ENCODE measurements at regions not wholly inside any gene's neighbourhood (a gene's known extent, or its start where the extent isn't known, plus 50 kb on each side); places are given as distances from the start of the nearest gene placed in this dataset.
"Not testable (repeated sequence)": the region's sequence is repeated elsewhere in the genome, so short reads cannot be mapped to it uniquely, and the experiment has no call there.

DNA sequence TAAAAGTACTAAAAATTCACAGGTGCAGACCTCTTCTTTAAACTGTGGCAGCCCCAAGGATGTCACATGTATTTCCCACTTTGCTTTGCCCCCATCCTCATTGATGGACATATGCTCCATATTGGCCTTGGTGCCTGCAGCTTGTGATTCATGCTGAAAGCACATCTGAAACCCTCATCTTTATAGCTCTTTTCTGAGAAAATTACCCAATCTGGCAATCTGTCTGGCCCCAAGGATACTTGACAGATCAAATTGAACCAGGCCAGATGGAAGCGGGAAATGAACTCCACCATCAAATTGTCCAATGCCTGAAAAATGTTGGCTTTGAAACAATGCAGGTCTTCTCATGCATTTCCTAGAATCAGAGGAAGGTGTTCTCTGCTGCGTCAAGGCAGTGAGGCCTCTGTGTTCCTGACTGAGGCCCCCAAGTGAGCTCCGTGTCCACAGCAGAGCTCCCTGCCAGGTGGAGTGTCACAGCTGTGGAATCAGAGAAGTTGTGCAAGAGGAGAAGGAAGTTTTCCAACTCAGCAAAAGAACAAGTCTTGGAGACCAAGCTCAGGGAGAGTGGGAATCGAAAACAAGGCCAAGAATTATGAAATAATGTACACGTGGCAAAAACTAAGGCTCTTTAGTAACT lies 323.7 kb downstream of the PLPP3 start:
- Histone ChIP-seq H3K4me3 (ENCODE audit: low read length) (no peak overlapping the region), H3K4me1 (ENCODE audit: control insufficient read depth, insufficient read depth, low read length) (peaks cover 7% of the 10 kb centered on the region), H3K4me2 (ENCODE audit: low read length) (no peak overlapping the region), H3K36me3 (ENCODE audit: insufficient read depth, low read length) (no peaks in the 10 kb centered on the region), H3K9me3 (replicated peaks; ENCODE audit: low read length) (no peaks in the 10 kb centered on the region), H3K9ac (ENCODE audit: low read depth, low read length) (no peak overlapping the region), H3K27me3 (ENCODE audit: control insufficient read depth, insufficient read depth, low read length) (no peaks in the 10 kb centered on the region)

DNA sequence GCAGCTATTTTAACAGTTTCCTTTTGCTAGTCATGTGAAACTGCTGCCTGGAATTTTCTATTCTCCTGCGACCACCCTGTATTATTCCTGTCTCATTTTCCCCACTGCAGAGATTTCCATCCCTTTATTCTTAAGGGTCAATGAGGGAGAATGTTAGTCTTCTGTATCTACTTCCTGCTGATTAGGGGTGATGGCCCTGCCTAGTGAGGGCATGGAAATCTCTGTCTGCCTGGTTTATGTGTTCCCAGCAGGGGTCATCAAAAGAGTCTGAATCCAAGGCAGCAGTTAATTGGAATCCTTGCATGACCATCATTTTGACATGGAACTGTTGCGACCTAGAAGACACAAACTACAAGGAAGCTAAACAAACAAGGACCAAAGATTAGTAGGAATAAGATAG lies 325.2 kb downstream of the PLPP3 start:
- H3K4me1 ChIP-seq (ENCODE audit: control insufficient read depth, insufficient read depth, low read length), result peaks cover 7% of the 10 kb centered on the region
- no peak overlapping the region for H3K9ac ChIP-seq (ENCODE audit: low read depth, low read length)
- no peaks in the 10 kb centered on the region for H3K9me3 ChIP-seq (replicated peaks; ENCODE audit: low read length)
- no peak overlapping the region for H3K4me3 ChIP-seq (ENCODE audit: low read length)
- no peaks in the 10 kb centered on the region for H3K36me3 ChIP-seq (ENCODE audit: insufficient read depth, low read length)
- H3K4me2 ChIP-seq (ENCODE audit: low read length), result no peak overlapping the region
- no peaks in the 10 kb centered on the region for H3K27me3 ChIP-seq (ENCODE audit: control insufficient read depth, insufficient read depth, low read length)

DNA sequence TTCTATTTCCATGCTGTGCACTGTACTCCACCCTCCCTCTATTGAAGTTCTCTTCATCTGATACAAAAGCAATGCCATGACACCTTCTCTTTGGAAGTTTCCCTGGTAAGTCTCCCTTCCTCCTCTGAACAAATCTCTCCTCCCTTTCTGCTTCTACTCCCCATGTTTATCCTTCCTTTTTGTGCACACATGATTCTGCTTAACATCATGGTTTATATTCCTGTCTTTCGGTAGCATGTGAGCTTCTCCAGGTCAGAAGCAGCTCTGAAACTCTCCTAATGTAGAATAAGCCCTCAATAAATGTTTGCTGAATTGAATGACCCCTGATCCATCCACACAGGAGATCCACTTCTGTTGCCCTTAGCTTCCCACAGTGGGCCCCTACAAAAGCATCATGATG lies 328.6 kb downstream of the PLPP3 start:
- Histone ChIP-seq H3K9me3 (replicated peaks; ENCODE audit: low read length) (no peaks in the 10 kb centered on the region), H3K27me3 (ENCODE audit: control insufficient read depth, insufficient read depth, low read length) (no peaks in the 10 kb centered on the region), H3K4me2 (ENCODE audit: low read length) (no peak overlapping the region), H3K4me1 (ENCODE audit: control insufficient read depth, insufficient read depth, low read length) (peaks cover 3% of the 10 kb centered on the region), H3K36me3 (ENCODE audit: insufficient read depth, low read length) (no peaks in the 10 kb centered on the region), H3K4me3 (ENCODE audit: low read length) (no peak overlapping the region), H3K9ac (ENCODE audit: low read depth, low read length) (no peak overlapping the region)

- H3K4me2 ChIP-seq (ENCODE audit: low read length), result no peak overlapping the region
- no peaks in the 10 kb centered on the region for H3K27me3 ChIP-seq (ENCODE audit: control insufficient read depth, insufficient read depth, low read length)
- H3K4me1 ChIP-seq (ENCODE audit: control insufficient read depth, insufficient read depth, low read length), result no peaks in the 10 kb centered on the region
- H3K9ac ChIP-seq (ENCODE audit: low read depth, low read length), result no peak overlapping the region
- H3K4me3 ChIP-seq (ENCODE audit: low read length), result no peak overlapping the region
- H3K9me3 ChIP-seq (replicated peaks; ENCODE audit: low read length), result no peaks in the 10 kb centered on the region
- H3K36me3 ChIP-seq (ENCODE audit: insufficient read depth, low read length), result no peaks in the 10 kb centered on the region
Measured at GRCh38 chr1:56249234-56249633, 330.1 kb downstream of the PLPP3 start.

GRCh38 chr1:56248138-56248537 lies 331.2 kb downstream of the PLPP3 start:
- Histone ChIP-seq H3K27me3 (ENCODE audit: control insufficient read depth, insufficient read depth, low read length) (no peaks in the 10 kb centered on the region), H3K4me2 (ENCODE audit: low read length) (no peak overlapping the region), H3K36me3 (ENCODE audit: insufficient read depth, low read length) (no peaks in the 10 kb centered on the region), H3K9me3 (replicated peaks; ENCODE audit: low read length) (no peaks in the 10 kb centered on the region), H3K4me1 (ENCODE audit: control insufficient read depth, insufficient read depth, low read length) (no peaks in the 10 kb centered on the region), H3K9ac (ENCODE audit: low read depth, low read length) (no peak overlapping the region), H3K4me3 (ENCODE audit: low read length) (no peak overlapping the region)

DNA sequence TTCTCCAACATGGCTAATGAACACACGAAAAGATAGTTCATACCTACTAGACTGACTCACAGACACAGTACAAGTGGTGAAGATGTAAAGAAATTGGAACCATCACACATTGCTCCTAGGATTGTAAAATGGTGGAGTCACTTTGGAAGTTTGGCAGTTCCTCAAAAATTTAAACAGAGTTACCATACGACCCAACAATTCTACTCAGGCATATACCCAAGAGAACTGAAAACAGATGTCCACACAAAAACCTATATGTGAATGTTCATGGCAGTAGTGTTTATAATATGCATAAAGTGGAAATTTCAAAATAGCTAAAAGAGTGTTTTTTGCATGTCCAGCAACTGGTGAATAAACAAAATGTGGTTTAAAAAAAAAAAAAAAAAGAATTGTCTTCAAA lies 332.6 kb downstream of the PLPP3 start:
- not testable (repeated sequence) for H3K4me1 ChIP-seq (ENCODE audit: control insufficient read depth, insufficient read depth, low read length); H3K36me3 ChIP-seq (ENCODE audit: insufficient read depth, low read length); H3K9me3 ChIP-seq (replicated peaks; ENCODE audit: low read length); H3K4me2 ChIP-seq (ENCODE audit: low read length); H3K4me3 ChIP-seq (ENCODE audit: low read length); H3K9ac ChIP-seq (ENCODE audit: low read depth, low read length); H3K27me3 ChIP-seq (ENCODE audit: control insufficient read depth, insufficient read depth, low read length)

GRCh38 chr1:56240400-56240799 lies 339.0 kb downstream of the PLPP3 start:
- Histone ChIP-seq H3K4me2 (ENCODE audit: low read length) (no peak overlapping the region), H3K9ac (ENCODE audit: low read depth, low read length) (no peak overlapping the region), H3K4me1 (ENCODE audit: control insufficient read depth, insufficient read depth, low read length) (no peaks in the 10 kb centered on the region), H3K36me3 (ENCODE audit: insufficient read depth, low read length) (no peaks in the 10 kb centered on the region), H3K27me3 (ENCODE audit: control insufficient read depth, insufficient read depth, low read length) (no peaks in the 10 kb centered on the region), H3K9me3 (replicated peaks; ENCODE audit: low read length) (no peaks in the 10 kb centered on the region), H3K4me3 (ENCODE audit: low read length) (no peak overlapping the region)

DNA sequence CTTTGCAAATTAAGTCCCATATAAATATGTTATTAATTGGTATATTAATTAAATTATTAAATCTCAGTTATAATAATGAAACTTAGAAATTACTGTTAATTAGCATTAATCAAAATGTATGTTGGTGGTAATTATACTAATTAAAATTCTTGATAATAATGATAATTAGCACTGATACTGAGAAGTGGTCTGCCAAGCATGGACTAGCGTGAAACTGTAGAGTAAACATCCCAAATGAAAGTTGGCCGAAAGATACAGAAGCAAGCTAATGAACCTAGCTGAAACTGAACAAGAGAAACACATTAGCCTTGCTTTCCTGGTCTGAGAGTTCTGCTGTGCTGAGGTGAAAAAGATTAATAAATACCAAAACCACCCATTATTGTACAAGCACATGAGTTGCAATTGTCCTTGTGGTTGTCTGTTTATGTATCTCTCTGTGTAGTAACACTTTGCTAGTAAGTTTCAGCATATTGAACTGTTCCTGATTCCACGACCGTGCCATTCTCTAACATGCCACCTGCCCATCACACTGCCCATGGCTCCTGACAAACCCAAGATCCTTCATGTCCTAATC lies 341.8 kb downstream of the PLPP3 start:
- Histone ChIP-seq H3K27me3 (ENCODE audit: control insufficient read depth, insufficient read depth, low read length) (no peaks in the 10 kb centered on the region), H3K36me3 (ENCODE audit: insufficient read depth, low read length) (no peaks in the 10 kb centered on the region), H3K4me2 (ENCODE audit: low read length) (no peak overlapping the region), H3K4me3 (ENCODE audit: low read length) (no peak overlapping the region), H3K9ac (ENCODE audit: low read depth, low read length) (no peak overlapping the region), H3K4me1 (ENCODE audit: control insufficient read depth, insufficient read depth, low read length) (no peaks in the 10 kb centered on the region), H3K9me3 (replicated peaks; ENCODE audit: low read length) (no peaks in the 10 kb centered on the region)

- Histone ChIP-seq H3K4me3 (ENCODE audit: low read length) (no peak overlapping the region), H3K4me2 (ENCODE audit: low read length) (no peak overlapping the region), H3K9me3 (replicated peaks; ENCODE audit: low read length) (no peaks in the 10 kb centered on the region), H3K9ac (ENCODE audit: low read depth, low read length) (no peak overlapping the region), H3K27me3 (ENCODE audit: control insufficient read depth, insufficient read depth, low read length) (no peaks in the 10 kb centered on the region), H3K36me3 (ENCODE audit: insufficient read depth, low read length) (no peaks in the 10 kb centered on the region), H3K4me1 (ENCODE audit: control insufficient read depth, insufficient read depth, low read length) (no peaks in the 10 kb centered on the region)
Measured at GRCh38 chr1:56236688-56237087, 342.7 kb downstream of the PLPP3 start.

DNA sequence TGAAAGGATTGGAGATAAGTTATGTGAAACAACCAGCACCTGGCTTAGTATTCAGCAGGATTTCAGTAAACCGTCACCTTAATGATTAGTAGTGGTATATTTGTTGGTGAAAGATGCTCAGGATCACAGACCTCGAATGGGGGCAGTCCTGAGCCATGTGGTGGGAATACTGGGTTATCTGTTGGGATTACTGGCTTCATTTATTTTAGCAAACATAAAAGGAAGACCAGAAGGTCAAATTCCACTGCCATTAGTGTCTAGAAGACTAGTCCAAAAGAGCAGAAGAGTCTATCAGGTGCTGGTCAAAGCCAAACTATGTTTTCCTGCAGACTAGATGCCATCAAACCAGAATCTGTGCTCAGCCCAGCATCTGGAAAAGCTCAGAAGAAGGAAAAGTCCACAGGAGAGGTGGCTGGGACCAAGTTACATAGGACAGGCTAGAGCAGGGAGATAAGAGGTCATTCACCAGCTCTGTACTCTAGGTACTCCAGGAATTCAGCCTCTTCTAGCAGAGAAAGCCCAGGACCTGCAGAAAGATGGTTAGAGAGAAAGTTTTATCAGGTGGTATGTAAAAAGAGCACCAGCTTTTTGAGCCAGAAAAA lies 343.4 kb downstream of the PLPP3 start:
- Histone ChIP-seq H3K36me3 (ENCODE audit: insufficient read depth, low read length) (no peaks in the 10 kb centered on the region), H3K4me2 (ENCODE audit: low read length) (no peak overlapping the region), H3K4me3 (ENCODE audit: low read length) (no peak overlapping the region), H3K27me3 (ENCODE audit: control insufficient read depth, insufficient read depth, low read length) (no peaks in the 10 kb centered on the region), H3K9me3 (replicated peaks; ENCODE audit: low read length) (no peaks in the 10 kb centered on the region), H3K4me1 (ENCODE audit: control insufficient read depth, insufficient read depth, low read length) (no peaks in the 10 kb centered on the region), H3K9ac (ENCODE audit: low read depth, low read length) (no peak overlapping the region)

- H3K27me3 ChIP-seq (ENCODE audit: control insufficient read depth, insufficient read depth, low read length), result no peaks in the 10 kb centered on the region
- no peak overlapping the region for H3K4me2 ChIP-seq (ENCODE audit: low read length)
- no peak overlapping the region for H3K4me3 ChIP-seq (ENCODE audit: low read length)
- no peaks in the 10 kb centered on the region for H3K4me1 ChIP-seq (ENCODE audit: control insufficient read depth, insufficient read depth, low read length)
- no peaks in the 10 kb centered on the region for H3K36me3 ChIP-seq (ENCODE audit: insufficient read depth, low read length)
- H3K9me3 ChIP-seq (replicated peaks; ENCODE audit: low read length), result no peaks in the 10 kb centered on the region
- H3K9ac ChIP-seq (ENCODE audit: low read depth, low read length), result no peak overlapping the region
Measured at GRCh38 chr1:56229186-56229585, 350.2 kb downstream of the PLPP3 start.

- Histone ChIP-seq H3K4me3 (ENCODE audit: low read length) (no peak overlapping the region), H3K4me1 (ENCODE audit: control insufficient read depth, insufficient read depth, low read length) (no peaks in the 10 kb centered on the region), H3K9me3 (replicated peaks; ENCODE audit: low read length) (no peaks in the 10 kb centered on the region), H3K36me3 (ENCODE audit: insufficient read depth, low read length) (no peaks in the 10 kb centered on the region), H3K9ac (ENCODE audit: low read depth, low read length) (no peak overlapping the region), H3K27me3 (ENCODE audit: control insufficient read depth, insufficient read depth, low read length) (no peaks in the 10 kb centered on the region), H3K4me2 (ENCODE audit: low read length) (no peak overlapping the region)
Measured at GRCh38 chr1:56227886-56228285, 351.5 kb downstream of the PLPP3 start.
